ENCODE measurements at regions not wholly inside any gene's neighbourhood (a gene's known extent, or its start where the extent isn't known, plus 50 kb on each side); places are given as distances from the start of the nearest gene placed in this dataset.

GRCh38 chr11:119990309-119991021 lies 147.4 kb downstream of the TRIM29 start:
- H3K27me3 ChIP-seq (ENCODE audit: insufficient read depth, low read length), result peaks cover 25% of the 10 kb centered on the region
- no peak overlapping the region for H3K4me3 ChIP-seq (ENCODE audit: insufficient read depth, low read depth, low read length)
- peaks cover 71% of the 10 kb centered on the region for H3K27me3 Mint-ChIP-seq (ENCODE audit: low read depth, unreplicated experiment)
- no peak overlapping the region for H3K27ac Mint-ChIP-seq (ENCODE audit: unreplicated experiment)
- FAIRE-seq, result no peak
- DNase-seq (ENCODE audit: low read depth), result no peak
- no peaks in the 10 kb centered on the region for H3K36me3 ChIP-seq (ENCODE audit: insufficient read depth, low read length)
- no peaks in the 10 kb centered on the region for H4K20me1 ChIP-seq (ENCODE audit: insufficient read depth, low read length)
- H2AFZ ChIP-seq (ENCODE audit: low read depth, low read length), result no peak overlapping the region
- TF ChIP-seq EZH2 (IDR thresholded peaks at IDR 0.05; ENCODE audit: insufficient read depth, low read length), result no peak
- TF ChIP-seq CTCF (IDR thresholded peaks at IDR 0.05; ENCODE audit: insufficient read depth, low read depth, low read length), result no peak
- no peak overlapping the region for H3K9ac ChIP-seq (ENCODE audit: low read length)
- no peak overlapping the region for H3K27ac ChIP-seq (ENCODE audit: low read depth, low read length)
- H3K9me3 Mint-ChIP-seq (ENCODE audit: unreplicated experiment), result no peaks in the 10 kb centered on the region
- H3K4me2 ChIP-seq (ENCODE audit: low read length), result no peak overlapping the region
- no peaks in the 10 kb centered on the region for H3K9me3 ChIP-seq (ENCODE audit: insufficient read depth, low read depth, low read length)
- no peak overlapping the region for H3K4me3 Mint-ChIP-seq (ENCODE audit: unreplicated experiment)
- no peaks in the 10 kb centered on the region for H3K79me2 ChIP-seq (ENCODE audit: insufficient read depth, low read length)
- H3K4me1 Mint-ChIP-seq (ENCODE audit: low read depth, unreplicated experiment), result peaks cover 12% of the 10 kb centered on the region
- peaks cover 1% of the 10 kb centered on the region for H3K36me3 Mint-ChIP-seq (ENCODE audit: low read depth, unreplicated experiment)
- H3K4me1 ChIP-seq (ENCODE audit: insufficient read depth, low read length), result no peaks in the 10 kb centered on the region

- H3K4me1 Mint-ChIP-seq (ENCODE audit: low read depth, unreplicated experiment), result peaks cover 12% of the 10 kb centered on the region
- peaks cover 74% of the 10 kb centered on the region for H3K27me3 Mint-ChIP-seq (ENCODE audit: low read depth, unreplicated experiment)
- no peak overlapping the region for H3K27ac ChIP-seq (ENCODE audit: low read depth, low read length)
- H3K4me3 ChIP-seq (ENCODE audit: insufficient read depth, low read depth, low read length), result no peak overlapping the region
- H4K20me1 ChIP-seq (ENCODE audit: insufficient read depth, low read length), result no peaks in the 10 kb centered on the region
- peaks cover 29% of the 10 kb centered on the region for H3K27me3 ChIP-seq (ENCODE audit: insufficient read depth, low read length)
- no peaks in the 10 kb centered on the region for H3K4me1 ChIP-seq (ENCODE audit: insufficient read depth, low read length)
- DNase-seq (ENCODE audit: low read depth) (no peak), FAIRE-seq (no peak)
- H3K36me3 ChIP-seq (ENCODE audit: insufficient read depth, low read length), result no peaks in the 10 kb centered on the region
- H3K4me3 Mint-ChIP-seq (ENCODE audit: unreplicated experiment), result no peak overlapping the region
- H3K27ac Mint-ChIP-seq (ENCODE audit: unreplicated experiment), result no peak overlapping the region
- H2AFZ ChIP-seq (ENCODE audit: low read depth, low read length), result no peak overlapping the region
- no peaks in the 10 kb centered on the region for H3K9me3 ChIP-seq (ENCODE audit: insufficient read depth, low read depth, low read length)
- peaks cover 1% of the 10 kb centered on the region for H3K36me3 Mint-ChIP-seq (ENCODE audit: low read depth, unreplicated experiment)
- H3K9me3 Mint-ChIP-seq (ENCODE audit: unreplicated experiment), result no peaks in the 10 kb centered on the region
- H3K9ac ChIP-seq (ENCODE audit: low read length), result no peak overlapping the region
- H3K79me2 ChIP-seq (ENCODE audit: insufficient read depth, low read length), result no peaks in the 10 kb centered on the region
- no peak overlapping the region for H3K4me2 ChIP-seq (ENCODE audit: low read length)
- TF ChIP-seq CTCF (IDR thresholded peaks at IDR 0.05; ENCODE audit: insufficient read depth, low read depth, low read length) (no peak), EZH2 (IDR thresholded peaks at IDR 0.05; ENCODE audit: insufficient read depth, low read length) (no peak)
Observed at GRCh38 chr11:119989159-119989821, 148.6 kb downstream of the TRIM29 start.

- H3K4me3 ChIP-seq (ENCODE audit: insufficient read depth, low read depth, low read length), result no peak overlapping the region
- DNase-seq (ENCODE audit: low read depth) (no peak), FAIRE-seq (no peak)
- Mint-ChIP-seq H3K4me3 (ENCODE audit: unreplicated experiment) (no peak overlapping the region), H3K27me3 (ENCODE audit: low read depth, unreplicated experiment) (peaks cover 81% of the 10 kb centered on the region), H3K9me3 (ENCODE audit: unreplicated experiment) (no peaks in the 10 kb centered on the region), H3K36me3 (ENCODE audit: low read depth, unreplicated experiment) (peaks cover 1% of the 10 kb centered on the region), H3K4me1 (ENCODE audit: low read depth, unreplicated experiment) (peaks cover 2% of the 10 kb centered on the region), H3K27ac (ENCODE audit: unreplicated experiment) (no peak overlapping the region)
- no peaks in the 10 kb centered on the region for H4K20me1 ChIP-seq (ENCODE audit: insufficient read depth, low read length)
- no peaks in the 10 kb centered on the region for H3K36me3 ChIP-seq (ENCODE audit: insufficient read depth, low read length)
- no peaks in the 10 kb centered on the region for H3K79me2 ChIP-seq (ENCODE audit: insufficient read depth, low read length)
- H3K27ac ChIP-seq (ENCODE audit: low read depth, low read length), result no peak overlapping the region
- no peak overlapping the region for H2AFZ ChIP-seq (ENCODE audit: low read depth, low read length)
- H3K4me2 ChIP-seq (ENCODE audit: low read length), result no peak overlapping the region
- no peak for TF ChIP-seq EZH2 (IDR thresholded peaks at IDR 0.05; ENCODE audit: insufficient read depth, low read length)
- TF ChIP-seq CTCF (IDR thresholded peaks at IDR 0.05; ENCODE audit: insufficient read depth, low read depth, low read length), result no peak
- no peaks in the 10 kb centered on the region for H3K4me1 ChIP-seq (ENCODE audit: insufficient read depth, low read length)
- H3K9me3 ChIP-seq (ENCODE audit: insufficient read depth, low read depth, low read length), result no peaks in the 10 kb centered on the region
- H3K27me3 ChIP-seq (ENCODE audit: insufficient read depth, low read length), result peaks cover 36% of the 10 kb centered on the region
- H3K9ac ChIP-seq (ENCODE audit: low read length), result no peak overlapping the region
Observed at GRCh38 chr11:119985551-119985950, 152.4 kb downstream of the TRIM29 start.

Measured in astrocyte (in vitro differentiated cells and primary cell).